GM18511 (cell line): ENCODE measurements at regions not wholly inside any gene's neighbourhood (a gene's known extent, or its start where the extent isn't known, plus 50 kb on each side); places are given as distances from the start of the nearest gene placed in this dataset.
"Not testable (repeated sequence)": the region's sequence is repeated elsewhere in the genome, so short reads cannot be mapped to it uniquely, and the experiment has no call there.

Source experiments
- ATAC-seq: cut with Tn5 transposase; IDR thresholded peaks from one replicate; pipeline ENCODE4 v1.9.1; 2021; ENCODE audit warnings: mild to moderate bottlenecking, moderate library complexity; ENCODE audit not compliant: unreplicated experiment

- ATAC-seq: no peak
Measured at GRCh38 chr9:26129217-26129616, 451.0 kb upstream of the TUSC1 start.

GRCh38 chr9:26125693-26126092, 447.4 kb upstream of the TUSC1 start:
- no peak for ATAC-seq

- ATAC-seq: not testable (repeated sequence)
Measured at GRCh38 chr9:26116085-26116484, 437.8 kb upstream of the TUSC1 start.

GRCh38 chr9:26112724-26113123, 434.5 kb upstream of the TUSC1 start:
- no peak for ATAC-seq

GRCh38 chr9:26086396-26086795, 408.2 kb upstream of the TUSC1 start:
- no peak for ATAC-seq

GRCh38 chr9:26081847-26082246, 403.6 kb upstream of the TUSC1 start:
- no peak for ATAC-seq

GRCh38 chr9:26078706-26079105, 400.5 kb upstream of the TUSC1 start:
- ATAC-seq: no peak

GRCh38 chr9:26077860-26078259, 399.6 kb upstream of the TUSC1 start:
- ATAC-seq: no peak

GRCh38 chr9:26067608-26068007, 389.4 kb upstream of the TUSC1 start:
- no peak for ATAC-seq

- ATAC-seq: no peak
Measured at GRCh38 chr9:26066237-26066636, 388.0 kb upstream of the TUSC1 start.

- ATAC-seq: no peak
Measured at GRCh38 chr9:26061948-26062575, 383.8 kb upstream of the TUSC1 start.

- ATAC-seq: no peak
Measured at GRCh38 chr9:26058111-26058895, 380.1 kb upstream of the TUSC1 start.

GRCh38 chr9:26057050-26057449, 378.8 kb upstream of the TUSC1 start:
- ATAC-seq: no peak

- no peak for ATAC-seq
Measured at GRCh38 chr9:26054600-26055520, 376.6 kb upstream of the TUSC1 start.

GRCh38 chr9:26053954-26054353, 375.7 kb upstream of the TUSC1 start:
- ATAC-seq: no peak

GRCh38 chr9:26043431-26043830, 365.2 kb upstream of the TUSC1 start:
- ATAC-seq: no peak

- ATAC-seq: no peak
Measured at GRCh38 chr9:26034786-26035185, 356.5 kb upstream of the TUSC1 start.

- no peak for ATAC-seq
Measured at GRCh38 chr9:26033336-26033735, 355.1 kb upstream of the TUSC1 start.

GRCh38 chr9:26026423-26027100, 348.3 kb upstream of the TUSC1 start:
- no peak for ATAC-seq

GRCh38 chr9:26013199-26013598, 335.0 kb upstream of the TUSC1 start:
- ATAC-seq: no peak

- ATAC-seq: no peak
Measured at GRCh38 chr9:26012797-26013196, 334.6 kb upstream of the TUSC1 start.
